Epithelial cell of esophagus (primary cell): ENCODE measurements at regions not wholly inside any gene's neighbourhood (a gene's known extent, or its start where the extent isn't known, plus 50 kb on each side); places are given as distances from the start of the nearest gene placed in this dataset.

ENCODE experiments used
- DNase-seq: peaks from one replicate; pipeline ENCODE4 v3.0.0; 2010; ENCODE audit warnings: low read depth
- H3K4me3 ChIP-seq: 2 replicates; pipeline ENCODE4 v1.5.1; 2011; ENCODE audit warnings: mild to moderate bottlenecking, low read length, control low read depth
- TF ChIP-seq, protein P1 (sequence below): IDR thresholded peaks from 2 replicates; pipeline ENCODE4 v1.5.1; 2011; ENCODE audit warnings: low read depth, mild to moderate bottlenecking, low read length, control low read depth, inconsistent platforms; ENCODE audit not compliant: insufficient read depth; ENCODE audit errors: missing control alignments

DNA sequence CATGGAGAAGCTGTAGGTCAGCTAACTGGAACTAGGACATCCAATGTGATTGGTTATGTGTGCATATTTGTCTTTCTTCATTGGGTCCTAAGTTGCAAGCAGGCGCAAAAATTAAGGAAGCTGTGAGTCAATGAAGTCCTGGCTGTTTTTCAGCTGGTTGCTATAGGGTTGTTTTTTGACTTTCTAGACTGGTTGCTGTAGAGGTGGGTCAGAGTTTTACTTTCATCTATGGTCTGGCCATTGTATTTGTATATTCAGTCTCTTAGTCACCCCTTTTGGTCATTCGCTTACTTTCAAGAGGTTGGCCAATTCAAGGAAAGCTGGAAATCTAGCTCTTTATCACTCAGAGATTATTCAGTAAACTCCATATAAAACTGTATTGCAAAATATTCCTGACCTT is 62.0 kb upstream of the AMZ2 start:
- no peak overlapping the region for H3K4me3 ChIP-seq
- DNase-seq: no peak
- TF ChIP-seq, protein P1, sequence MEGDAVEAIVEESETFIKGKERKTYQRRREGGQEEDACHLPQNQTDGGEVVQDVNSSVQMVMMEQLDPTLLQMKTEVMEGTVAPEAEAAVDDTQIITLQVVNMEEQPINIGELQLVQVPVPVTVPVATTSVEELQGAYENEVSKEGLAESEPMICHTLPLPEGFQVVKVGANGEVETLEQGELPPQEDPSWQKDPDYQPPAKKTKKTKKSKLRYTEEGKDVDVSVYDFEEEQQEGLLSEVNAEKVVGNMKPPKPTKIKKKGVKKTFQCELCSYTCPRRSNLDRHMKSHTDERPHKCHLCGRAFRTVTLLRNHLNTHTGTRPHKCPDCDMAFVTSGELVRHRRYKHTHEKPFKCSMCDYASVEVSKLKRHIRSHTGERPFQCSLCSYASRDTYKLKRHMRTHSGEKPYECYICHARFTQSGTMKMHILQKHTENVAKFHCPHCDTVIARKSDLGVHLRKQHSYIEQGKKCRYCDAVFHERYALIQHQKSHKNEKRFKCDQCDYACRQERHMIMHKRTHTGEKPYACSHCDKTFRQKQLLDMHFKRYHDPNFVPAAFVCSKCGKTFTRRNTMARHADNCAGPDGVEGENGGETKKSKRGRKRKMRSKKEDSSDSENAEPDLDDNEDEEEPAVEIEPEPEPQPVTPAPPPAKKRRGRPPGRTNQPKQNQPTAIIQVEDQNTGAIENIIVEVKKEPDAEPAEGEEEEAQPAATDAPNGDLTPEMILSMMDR: no peak

DNA sequence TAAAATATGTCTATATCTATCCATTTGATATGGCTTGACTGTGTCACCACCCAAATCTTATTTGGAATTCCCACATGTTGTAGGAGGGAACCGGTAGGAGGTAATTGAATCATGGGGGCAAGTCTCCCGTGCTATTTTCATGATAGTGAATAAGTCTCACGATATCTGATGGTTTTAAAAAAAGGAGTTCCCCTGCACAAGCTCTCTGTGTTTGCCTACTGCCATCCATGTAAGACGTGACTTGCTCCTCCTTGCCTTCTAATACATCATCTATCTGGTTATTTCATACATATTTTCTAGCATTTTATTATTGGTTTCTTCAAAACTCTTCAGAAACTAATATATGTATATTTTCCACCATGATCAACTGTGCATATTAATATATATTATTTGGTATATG is 57.3 kb upstream of the AMZ2 start:
- H3K4me3 ChIP-seq: no peak overlapping the region
- TF ChIP-seq, protein P1: no peak
- no peak for DNase-seq

DNA sequence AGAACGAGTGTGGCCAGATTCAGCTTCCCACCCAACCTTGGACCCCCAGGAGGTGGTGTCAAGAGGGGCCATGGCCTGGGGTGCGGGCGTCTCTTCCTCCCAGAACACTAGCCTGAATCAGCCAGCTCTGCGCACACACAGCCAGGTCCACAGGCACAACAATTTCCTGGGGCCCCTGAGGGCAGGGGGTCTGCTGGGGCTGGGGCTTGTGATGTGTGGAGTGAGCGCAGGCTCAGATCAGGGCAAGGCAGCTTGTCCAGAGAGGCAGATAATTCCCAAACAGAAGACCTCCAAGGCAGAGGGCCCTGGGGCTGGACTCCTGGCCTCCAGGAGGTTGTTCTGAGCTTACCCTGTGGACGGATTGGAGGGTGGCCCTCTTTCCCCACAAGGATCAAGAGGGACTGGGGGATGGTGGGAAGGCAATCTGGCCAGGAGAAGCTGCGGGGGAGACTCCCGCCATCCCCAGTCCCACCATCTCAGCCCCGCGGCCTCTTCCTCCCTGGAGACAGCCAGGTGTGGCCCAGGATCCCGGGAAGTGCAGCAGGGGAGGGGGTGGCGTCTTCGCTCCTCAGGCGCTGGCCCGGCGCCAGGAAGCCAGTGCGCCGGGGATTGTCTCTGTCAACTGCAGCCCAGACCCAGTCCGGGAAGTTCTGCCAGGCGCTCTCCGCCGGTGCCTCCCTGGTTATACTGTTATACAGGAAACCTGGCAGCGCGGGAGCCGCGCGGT is 52.0 kb upstream of the AMZ2 start:
- DNase-seq: no peak
- TF ChIP-seq, protein P1: no peak
- H3K4me3 ChIP-seq: no peak overlapping the region

DNA sequence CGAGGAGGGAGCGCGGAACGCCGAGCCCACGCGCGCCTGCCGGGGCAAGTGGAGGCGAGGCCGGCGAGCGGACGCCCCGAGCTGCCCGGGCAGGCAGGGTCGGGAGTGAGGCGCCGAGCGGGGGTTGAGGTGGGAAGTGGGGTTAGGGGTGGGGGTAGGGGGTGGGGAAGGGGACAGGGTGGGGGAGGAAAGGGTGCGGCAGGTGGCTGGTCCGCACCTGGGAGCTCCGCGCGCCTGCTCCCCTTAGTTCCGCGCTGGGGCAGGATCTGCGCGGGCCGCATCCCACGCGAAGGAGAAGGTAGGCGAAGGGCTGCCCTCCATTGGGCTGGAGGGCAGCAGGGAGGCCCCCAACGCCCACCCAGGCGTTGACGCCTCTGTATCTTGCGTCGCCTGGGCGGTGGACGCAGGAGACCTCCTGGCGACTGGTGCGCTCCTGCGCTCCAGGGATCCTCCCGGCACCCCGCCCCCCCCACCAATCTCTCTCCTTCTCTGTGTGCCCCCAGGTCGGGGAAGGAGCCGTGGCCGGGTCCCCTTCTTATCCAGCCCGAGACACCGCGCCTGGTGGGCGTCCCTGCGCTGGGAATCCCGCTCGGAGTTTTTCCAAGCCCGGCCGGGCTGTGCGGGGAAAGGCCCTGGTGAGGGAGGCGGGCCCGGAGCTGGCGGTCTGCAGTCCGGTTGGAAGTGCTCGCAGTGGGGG is 51.3 kb upstream of the AMZ2 start:
- no peak overlapping the region for H3K4me3 ChIP-seq
- TF ChIP-seq, protein P1: no peak
- DNase-seq: no peak

DNA sequence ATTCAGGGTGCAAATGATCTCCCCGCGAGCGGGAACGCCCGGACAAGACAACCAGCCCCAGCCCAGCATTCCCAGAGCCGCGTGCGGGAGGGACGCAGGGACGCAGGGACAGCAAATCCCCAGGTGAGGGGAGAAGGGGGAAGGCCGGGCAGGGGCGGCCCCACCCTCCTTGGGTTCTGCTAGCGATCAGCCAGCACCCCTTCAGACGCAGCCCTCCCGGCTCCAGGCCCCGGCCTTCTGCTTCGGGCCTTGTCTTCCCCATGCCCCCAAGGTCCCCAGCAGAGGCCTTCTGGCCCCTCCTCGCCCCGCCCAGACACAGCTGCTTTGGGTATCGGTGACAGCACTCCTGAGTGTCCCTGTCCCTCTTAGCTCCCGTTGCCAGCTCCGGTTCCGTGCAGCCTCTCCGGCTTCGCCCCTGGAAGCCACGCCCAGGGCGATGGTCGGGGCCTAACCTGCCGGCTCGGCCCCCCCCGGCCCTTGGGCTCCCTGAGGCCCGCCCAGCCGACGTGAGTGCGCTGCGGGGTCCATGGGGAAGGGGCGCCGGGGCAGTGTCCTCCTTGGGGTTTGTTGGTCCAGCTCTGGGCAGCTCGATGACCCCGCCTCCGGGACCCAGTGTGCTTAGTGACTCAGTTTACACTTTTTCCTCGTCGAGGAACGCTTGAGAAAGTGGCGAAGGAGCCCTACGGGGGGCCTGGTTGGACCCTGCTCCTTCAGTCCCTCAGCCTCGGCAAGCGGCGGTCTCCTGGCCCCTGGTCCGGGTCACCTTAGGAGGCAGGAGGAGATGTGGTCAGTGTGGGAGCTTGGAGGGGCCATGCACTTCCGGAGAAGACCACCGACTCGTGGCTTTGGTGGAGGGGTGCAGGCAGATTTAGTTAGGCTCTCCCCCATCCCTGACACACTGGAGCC is 50.5 kb upstream of the AMZ2 start:
- no peak for DNase-seq
- H3K4me3 ChIP-seq: peak overlapping the region; percentile 2
- TF ChIP-seq, protein P1: no peak

DNA sequence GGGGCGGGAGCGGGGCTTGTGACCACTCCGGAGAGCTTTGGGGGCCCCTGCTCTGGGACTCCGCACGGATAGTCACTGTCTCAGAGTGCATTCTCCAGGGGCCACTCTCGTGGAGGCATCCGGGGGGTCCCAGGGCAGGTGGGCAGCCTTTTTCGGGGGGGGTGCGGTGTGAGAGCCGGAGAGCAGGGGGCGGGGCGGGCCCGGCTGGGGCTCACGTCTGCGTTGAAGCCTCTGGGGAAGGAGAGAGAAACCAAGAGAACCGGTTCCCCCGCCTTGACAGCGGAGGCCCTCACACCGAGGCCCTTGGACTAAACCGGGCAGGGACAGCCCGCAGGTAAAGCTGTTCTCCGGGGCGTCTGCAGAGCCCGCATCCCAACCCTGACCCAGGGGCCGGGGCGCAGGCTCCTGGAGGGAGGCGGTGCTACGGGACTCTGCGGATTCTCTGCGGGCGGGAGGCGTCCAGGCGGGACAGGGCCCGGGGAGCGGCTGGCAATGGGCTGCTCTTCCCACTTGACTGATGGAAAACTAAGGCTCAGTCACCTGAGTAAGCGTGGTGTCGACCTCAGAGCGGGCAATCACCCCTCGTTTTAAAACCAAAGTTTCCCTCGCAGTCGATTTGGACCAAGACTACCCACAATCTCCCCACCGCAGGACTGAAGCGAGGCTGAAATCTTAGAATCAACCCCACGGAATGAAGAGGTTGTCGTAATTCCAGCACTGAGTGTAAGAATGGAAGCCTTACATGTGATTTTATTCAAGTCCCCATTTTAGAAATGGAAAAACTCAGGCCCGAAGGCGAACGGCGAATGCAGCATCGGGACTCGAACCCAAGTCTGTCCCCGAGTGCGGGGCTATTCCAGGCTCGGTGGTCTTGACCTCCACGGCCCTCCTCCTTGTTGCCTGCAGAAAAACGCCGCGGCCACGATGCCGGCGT is 49.6 kb upstream of the AMZ2 start:
- DNase-seq: peak; percentile 69
- TF ChIP-seq, protein P1: no peak
- H3K4me3 ChIP-seq: no peak overlapping the region
